NCI-H1048 (cell line): ENCODE measurements at regions not wholly inside any gene's neighbourhood (a gene's known extent, or its start where the extent isn't known, plus 50 kb on each side); places are given as distances from the start of the nearest gene placed in this dataset.

Experiments
- DNase-seq: peaks from one replicate; lab custom pipeline; 2025; lab: John Stamatoyannopoulos, UW

DNA sequence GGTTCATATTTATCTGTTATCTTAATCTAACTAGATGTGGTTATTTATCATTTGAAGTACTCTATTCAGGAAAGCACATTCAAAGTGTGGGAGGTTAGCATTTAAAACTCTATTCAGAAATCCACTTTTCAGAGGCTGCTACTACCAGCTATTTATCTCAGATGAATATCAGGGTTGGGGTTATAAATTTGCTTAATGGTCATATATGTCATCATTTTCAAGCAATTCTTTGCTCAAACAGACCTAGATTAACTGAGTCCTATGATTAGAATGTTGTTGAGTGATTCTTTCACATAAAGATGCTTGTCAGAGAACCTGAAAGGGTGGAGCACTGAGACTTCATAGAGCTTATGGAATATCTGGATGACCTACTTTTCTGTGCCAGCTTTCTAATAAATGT is 436.9 kb upstream of the TGFBR2 start:
- DNase-seq: no peak

DNA sequence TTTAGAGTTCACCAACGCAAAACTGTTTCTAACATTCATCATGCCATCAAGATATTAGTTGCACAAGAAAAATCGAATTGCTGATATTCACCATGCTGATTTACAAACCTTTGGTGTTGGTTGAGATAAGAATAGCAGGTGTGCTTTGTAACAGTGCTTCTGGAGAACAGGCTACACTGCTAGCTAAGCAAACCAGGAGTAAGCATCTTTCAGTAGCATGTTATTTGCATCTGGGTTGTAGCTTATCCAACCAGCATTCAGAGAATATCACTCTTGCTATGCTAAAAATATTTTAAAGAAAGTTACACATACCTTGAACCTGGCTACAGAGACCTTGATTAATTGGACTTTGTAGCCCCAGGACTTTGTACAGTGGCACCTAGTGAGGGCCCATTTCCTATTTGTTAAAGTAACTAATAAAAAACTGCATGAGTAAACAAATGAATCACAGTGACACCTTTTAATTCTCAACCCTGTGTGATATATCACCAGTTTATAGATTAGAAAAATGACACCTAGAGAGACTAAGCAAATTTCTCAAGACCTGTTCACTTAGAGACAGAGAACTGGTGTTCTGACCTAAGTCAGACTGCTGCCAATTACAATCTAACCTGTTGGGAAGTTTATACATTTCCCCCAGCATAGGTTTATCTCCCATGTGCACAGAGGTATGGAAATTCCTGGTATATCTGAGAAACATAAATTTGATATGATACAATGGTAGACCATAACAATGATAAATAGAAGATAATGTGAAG is 435.5 kb upstream of the TGFBR2 start:
- no peak for DNase-seq

DNA sequence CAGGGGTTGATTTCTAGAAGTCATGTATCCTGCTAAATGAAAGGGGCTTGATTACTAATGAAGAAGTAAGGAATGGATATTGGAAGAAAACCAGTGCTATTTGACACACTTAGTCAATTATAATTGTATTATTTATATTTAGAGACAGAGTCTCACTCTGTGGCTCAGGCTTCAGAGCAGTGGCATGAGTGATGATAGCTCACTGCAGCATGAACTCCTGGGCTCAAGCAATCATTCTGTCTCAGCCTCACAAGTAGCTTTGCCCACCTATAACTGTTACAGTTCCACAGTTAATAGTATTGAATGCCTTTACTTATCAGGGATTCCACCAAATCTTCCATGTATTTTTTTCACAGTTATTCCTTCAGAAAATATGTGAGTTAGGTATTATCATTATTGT is 432.0 kb upstream of the TGFBR2 start:
- DNase-seq: no peak

DNA sequence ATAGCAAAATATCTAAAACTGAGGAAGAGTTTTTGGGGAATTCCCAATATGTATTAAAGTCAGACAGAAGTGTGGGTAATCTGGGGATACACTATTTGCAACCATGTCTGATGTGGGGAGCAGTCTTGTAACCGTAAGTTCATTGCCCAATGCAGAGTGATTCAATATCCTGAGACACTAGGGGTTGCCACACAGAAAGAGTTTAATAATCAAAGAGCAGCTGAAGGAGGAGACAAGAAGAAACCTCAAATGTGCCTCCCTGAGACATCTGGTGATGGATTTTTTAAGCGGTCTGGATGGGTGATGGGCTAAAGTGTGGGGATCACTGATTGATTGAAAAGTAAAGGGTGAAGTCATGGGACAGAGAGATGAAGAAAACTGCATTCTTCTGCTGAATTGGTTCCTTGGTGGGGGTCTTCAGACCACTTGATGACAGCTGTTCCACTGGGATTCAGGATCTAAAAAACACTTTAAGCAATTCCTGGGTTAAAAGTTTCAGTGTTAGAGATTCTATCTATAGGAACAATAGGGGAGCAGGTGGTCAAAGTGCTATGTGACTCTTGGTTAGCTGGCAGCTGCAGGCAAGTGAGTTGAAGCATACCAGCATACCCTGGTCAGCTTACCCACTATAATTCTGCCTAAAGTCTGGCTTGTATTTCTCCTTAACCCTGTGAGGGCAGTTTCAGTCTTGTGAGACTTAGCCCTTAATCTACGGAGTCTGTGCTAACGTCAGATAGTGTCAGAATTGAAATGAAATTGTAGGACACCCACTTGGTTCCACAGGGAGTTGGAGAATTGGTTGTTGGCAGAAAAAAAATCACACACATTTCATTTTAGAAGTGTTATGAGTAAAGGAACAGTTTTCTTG is 425.9 kb upstream of the TGFBR2 start:
- no peak for DNase-seq

DNA sequence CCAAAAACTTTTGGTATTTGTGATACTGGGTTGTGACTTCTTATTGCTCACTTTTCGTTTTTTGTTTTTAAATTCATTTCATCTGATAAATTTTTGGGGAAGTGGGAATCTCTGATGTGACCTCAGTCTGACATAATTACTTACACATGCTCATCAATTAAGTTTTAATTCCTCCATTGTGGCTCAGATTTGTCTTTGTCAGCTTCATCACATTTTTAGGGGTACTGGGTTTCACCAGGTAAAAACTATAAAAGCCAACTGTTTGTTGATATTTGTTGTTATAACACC is 425.3 kb upstream of the TGFBR2 start:
- no peak for DNase-seq

DNA sequence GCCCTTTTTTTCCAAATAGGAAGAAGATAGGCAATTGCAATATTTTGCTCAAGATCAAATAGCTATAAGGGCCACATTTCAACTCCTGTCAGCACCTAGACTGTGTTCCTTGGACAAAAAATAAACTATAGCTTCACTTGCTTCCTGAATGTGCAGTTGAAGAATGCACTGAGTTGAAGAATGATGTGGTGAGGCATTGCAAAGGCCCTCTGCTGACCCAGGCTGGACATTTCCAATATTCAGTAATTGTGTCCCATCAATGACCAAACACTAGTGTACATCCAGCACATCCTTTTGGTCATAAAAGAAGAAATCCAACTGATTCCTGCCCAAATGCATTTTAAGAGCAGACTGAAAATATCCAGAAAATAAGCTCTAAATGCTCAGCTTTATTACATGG is 424.8 kb upstream of the TGFBR2 start:
- no peak for DNase-seq

DNA sequence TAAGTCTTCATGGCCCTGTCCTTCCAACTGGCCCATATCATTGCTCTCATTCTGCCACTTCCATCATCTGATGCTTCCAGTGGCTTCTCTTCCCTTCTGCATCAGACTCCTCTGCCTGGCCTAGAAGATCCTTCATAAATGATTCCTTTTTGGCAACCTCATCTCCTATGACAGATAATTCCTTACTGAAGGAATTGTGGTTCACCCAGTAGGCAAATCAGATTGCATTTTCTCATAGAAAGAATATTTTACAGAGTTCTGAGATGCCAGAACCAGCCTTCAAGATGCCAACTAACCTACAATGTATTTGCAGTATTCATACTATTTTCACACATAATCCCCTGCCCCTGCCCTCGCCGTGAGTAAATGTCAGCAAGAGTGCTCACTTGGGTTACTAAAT is 423.0 kb upstream of the TGFBR2 start:
- no peak for DNase-seq

DNA sequence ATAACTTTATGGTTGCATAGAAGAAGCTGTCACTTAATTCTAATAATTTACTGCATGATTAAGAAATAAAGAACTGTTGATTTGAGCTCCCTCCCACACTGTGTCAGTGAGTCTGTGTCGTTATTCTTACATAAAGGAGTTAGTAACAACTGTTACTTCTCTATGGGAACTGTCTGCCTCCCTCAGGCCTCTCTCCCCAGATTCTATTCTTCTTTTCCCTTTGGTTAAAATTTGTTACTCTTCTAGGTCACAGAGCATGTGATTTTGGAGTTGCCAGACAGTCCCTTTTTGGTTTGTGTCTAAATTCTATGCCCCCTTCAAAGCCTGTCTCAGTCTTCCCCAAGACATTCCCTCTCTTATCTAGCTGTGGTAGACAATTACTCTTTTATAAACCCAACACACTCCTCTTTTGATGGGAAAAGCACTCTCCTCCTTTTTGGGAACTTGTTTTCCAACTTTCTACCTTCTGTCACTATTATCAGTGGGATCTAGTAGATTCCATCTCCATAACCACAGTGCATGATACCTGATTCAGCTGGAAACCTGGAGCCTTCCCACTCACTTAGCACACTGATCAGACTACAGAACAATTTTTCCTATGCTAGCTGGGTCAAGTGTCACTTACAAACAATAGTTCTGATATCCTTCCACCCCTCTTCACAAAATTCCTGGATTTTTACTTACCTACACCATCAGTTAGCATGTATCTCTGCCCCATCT is 422.1 kb upstream of the TGFBR2 start:
- DNase-seq: no peak

DNA sequence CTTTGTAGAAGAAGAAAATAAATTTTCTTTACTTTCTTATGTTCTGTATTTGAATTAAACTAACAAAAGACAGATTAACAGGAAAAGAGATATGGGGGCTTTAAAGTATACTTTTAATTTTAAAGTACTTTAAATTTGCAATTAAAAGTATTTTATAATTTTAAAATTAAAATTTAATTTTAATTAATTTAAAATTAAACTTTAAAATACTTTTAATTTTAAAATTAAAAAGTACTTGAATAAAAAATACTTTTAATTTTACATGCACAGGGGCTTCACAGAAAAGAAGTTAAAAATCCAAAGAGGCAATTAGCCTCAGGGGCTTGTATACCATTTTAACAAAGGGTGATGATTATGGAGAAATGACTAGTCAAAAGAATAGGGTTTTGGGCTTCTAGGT is 420.5 kb upstream of the TGFBR2 start:
- DNase-seq: no peak

DNA sequence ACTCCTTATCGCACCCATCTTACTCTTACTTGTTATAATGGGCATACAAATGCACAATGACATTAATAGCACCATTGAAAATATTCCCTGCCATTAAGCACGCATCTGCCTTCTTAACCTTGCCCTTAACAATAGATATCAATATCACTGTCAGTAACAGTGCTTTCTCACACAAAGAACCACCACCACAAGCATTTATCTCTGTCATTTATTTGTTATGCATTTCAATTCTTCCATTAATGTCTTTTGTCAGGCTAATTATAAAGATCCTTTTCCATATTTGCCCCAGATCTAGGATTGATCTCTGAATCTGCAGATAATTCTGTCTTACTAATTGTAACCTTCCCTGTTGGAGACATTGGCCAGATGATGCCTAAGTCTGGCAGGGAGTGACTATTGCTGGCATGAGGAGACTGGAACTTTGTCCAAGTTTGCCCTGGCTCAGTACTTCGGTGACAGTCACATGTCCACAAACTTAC is 419.6 kb upstream of the TGFBR2 start:
- no peak for DNase-seq

DNA sequence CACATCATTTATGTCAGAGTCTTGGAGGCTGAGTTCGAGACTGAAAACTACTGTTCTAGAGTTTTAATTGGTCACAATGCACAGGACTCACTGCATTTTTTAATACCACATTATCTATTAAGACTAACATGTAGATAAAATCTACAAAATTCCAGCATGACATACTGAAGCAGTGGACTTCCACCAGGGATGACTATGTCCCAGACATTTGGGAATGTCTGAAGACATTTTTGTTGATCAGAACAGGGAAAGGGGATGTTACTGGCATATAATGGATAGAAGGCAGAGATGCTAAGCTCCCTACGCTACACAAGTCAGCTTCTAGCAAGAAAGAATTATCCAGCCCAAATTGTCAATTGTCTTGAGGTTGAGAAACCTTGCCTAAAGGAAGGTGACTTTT is 419.0 kb upstream of the TGFBR2 start:
- DNase-seq: no peak

DNA sequence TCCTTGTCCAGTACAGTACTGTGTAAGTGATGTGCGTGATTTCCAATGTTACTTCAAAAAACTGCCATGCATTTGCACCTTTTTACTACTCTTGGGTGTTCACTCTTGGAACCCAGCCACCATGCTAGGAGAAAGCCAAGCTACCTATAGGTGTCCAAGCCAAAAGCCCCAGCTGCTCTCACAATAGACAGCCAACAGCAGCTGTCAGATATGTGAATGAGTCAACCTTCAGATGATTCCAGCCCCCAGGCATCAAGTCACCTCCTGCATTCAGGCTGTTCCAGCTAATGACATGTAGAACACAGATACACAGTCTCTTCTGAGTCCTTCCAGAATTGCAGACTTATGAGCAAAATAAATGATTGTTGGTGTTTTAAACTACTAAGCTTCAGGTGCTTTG is 417.7 kb upstream of the TGFBR2 start:
- DNase-seq: no peak

DNA sequence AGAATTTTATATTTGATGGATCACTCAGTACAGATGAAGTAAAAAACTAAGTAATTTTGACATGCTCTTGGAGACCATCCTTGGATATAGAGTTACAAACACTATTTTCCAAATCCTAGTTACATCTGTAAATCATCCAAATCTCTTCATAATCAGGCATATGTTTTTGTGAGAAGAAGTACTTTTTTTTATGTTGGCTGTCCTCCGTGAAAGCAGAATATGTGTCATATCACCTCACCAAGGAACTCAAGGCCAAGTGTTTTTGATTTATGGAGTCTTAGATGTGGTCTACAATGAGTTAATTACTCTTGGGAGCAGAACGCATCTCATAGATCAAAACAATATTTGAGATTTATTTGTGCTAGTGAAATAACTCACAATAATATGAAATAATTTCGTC is 416.5 kb upstream of the TGFBR2 start:
- no peak for DNase-seq

DNA sequence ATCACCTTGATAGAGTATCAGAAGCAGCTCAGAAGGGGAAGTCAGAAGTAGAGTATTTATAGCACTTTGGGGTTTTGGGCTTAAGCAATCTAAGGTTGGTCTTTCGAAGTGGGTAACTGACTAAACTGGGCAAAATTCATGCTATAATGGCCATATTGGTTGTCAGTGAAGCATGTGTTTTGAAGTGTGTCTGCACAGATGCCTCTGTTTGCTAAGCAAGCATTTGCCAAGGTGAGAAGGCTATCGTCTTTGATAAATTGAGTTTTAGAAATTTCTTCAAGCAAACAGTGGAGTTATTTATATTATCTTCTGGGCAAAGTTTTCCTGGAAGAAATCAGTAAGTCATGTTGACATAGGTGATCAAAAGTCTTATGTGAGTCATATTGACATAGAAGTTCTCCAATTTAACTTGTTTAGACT is 412.8 kb upstream of the TGFBR2 start:
- DNase-seq: no peak

DNA sequence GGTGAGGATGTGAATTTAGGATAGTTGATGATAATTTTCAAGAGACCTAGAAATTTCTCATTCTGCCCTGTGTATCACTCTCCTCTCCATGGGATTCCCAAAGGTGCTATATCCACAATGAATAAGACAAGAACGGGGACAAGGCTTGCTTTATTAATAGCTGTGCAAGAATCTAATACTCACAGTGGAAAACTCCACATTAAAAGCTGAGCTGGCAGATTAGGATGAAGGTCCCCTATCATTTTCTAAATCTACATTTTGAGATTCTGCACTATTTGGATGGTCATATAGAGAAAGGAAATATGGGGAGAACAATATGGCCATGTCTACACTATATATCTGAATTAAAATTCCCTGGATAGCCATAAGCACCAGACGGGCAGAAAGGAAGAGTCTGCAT is 411.0 kb upstream of the TGFBR2 start:
- no peak for DNase-seq

DNA sequence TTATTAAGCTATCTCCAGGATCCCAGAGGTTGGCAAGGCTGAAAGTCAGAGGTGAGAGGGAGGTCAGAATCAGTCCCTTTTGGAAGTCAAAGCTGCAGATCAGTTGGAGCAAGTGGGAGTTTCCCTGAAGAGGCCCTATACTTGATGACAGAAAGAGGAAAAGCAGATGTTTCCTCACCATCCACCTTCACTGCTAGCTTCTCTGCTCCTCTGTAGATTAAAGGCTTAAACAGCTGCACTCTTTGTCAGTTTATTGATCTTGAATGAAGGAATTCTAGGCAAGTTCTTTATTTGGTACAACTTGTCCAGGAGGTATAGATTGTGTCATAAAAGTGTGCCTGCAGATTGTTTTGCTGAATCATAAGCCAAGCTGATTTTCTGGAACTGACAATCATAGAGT is 408.2 kb upstream of the TGFBR2 start:
- DNase-seq: no peak

DNA sequence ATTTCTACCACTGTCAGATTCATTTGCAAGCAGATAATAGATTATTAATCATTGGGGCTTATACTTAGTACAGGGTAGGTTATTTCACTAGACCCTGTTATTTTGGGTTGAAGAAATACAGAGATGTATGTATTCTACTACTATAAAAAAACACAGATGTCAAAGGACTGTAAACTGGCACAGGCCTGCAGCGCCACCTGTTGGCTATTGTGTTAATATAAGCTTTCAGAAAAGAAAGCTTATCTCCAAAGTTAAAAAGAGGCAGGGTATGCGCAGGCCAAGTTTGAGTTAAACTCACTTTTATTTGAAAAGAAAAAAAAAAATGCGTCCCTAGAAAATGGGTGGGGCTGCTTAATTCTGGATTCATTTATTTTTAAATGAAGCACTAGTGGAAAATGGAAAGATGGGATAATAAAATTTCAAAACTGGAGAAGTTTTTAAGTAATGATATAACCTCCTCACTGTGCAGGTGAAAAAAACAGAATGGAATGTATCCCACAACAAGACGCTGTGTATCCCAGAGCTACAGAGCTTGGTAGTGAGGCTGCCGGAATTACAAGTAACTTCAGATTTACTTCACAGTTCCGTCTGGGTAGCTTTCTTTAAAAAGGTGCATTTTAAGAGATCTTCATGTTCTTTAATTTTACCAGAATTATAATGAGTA is 407.2 kb upstream of the TGFBR2 start:
- no peak for DNase-seq

DNA sequence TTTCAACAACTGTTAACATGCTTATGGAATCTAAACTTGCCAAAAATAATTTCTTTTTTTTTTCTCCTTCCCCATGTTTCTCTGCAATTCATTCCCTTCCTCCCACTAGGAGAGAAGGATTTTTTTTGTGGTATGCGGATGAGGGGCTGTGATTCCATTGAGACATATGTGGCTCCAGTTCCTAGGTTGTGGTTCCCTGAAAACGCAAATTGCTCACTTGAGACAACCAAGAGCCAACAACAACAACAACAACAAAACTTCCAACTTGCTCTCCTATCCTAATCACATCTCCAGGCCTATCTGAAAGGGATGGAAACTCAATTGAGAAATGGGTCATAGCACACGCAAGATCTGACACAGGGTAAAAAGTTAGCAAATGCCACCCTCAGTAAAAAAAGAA is 406.5 kb upstream of the TGFBR2 start:
- no peak for DNase-seq

DNA sequence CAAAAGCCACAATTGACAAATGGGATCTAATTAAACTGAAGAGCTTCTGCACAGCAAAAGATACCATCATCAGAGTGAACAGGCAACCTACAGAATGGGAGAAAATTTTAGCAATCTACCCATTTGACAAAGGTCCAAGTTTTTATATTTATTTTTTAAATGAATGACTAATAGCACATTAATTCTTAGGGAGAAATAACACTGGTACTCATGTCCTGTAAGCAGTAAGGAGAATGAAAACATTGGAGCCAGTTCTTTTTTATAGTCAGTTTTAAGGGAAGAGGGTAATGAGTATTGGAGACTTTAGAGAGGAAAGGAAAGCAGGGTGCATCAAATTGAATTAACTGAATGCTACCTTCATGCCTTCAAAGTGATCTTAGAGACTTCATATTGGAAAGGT is 404.7 kb upstream of the TGFBR2 start:
- no peak for DNase-seq

DNA sequence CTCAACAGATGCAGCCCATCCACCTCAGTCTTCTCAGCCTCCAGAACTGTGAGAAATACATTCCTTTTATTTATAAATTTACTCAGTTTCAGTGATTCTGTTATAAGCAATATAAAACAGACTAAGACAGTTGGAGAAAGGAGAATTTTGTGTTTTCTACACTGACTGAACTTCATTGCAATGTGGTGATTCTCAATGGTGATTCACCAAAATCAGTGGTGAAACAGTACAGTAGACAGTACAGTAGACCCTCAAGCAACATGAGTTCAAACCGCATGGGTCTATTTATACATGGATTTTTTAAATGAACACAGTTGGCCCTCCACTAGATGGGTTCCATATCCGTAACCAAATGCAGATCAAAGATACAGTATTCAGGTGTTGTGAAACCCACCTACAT is 403.1 kb upstream of the TGFBR2 start:
- no peak for DNase-seq

DNA sequence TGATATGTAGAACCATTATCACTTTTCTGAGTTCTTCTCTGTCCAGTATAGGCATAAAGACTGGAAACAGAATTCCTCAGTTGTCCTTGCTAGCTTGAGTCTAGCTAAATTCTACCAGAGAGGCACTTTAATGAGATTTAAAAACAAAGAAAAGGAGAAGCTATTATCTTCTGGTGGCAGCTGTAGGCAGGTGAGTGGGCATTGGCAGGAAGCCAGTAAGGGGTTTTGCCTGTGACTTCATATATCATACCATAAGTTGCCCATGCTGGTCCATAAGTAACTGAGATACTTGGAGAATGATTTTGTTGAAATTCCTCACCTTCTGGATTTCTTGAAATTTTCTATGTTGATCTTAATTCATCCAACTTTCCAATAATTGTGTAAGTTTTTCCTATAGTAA is 402.3 kb upstream of the TGFBR2 start:
- no peak for DNase-seq

DNA sequence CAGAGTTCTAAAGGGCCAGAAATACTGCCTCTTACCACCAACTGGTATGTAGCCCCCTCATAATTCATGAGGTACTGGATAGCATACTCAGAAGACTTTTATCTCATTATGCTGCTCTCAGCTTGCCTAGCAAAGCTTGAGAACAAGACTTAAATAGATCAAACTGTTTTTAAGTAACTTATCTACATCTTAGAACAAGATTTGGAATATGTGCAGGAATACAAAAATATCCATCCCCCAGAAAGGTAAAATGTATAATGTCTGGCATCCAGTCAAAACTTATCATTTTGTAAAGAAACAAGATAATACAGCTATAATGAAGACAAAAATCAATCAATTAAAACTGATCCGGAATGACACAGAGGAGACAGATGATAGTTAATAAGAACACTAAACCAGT is 400.4 kb upstream of the TGFBR2 start:
- no peak for DNase-seq

DNA sequence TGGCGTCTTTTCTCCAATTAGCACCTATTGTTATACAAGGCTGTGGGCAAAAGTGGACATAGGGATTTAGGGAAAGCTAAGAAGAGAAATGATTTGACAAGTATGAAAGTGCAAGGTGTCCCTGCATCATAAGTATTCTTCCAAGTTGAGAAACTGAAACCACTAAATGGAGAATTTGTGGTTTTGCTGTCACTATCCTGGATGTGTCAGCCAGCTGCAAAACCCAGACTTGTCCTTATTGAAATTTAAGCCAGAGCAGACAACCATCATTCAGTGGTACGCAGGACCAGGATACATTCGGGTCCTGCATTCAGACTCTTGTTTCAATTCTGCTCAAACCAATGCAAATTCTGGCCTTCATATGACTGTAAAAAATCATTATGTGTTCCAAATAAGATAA is 384.8 kb upstream of the TGFBR2 start:
- DNase-seq: no peak
